HCT116 (cell line): ENCODE measurements at regions not wholly inside any gene's neighbourhood (a gene's known extent, or its start where the extent isn't known, plus 50 kb on each side); places are given as distances from the start of the nearest gene placed in this dataset.

Source experiments
- ATAC-seq: fragments of 200-7000 bp; cut with Tn5 transposase; 2 replicates; pipeline ENCODE4 v1.9.1; 2020; ENCODE audit warnings: mild to moderate bottlenecking, moderate library complexity
- BruUV-seq: library from RNA; stranded (reverse); fragments of 400-500 nt; replicated peaks from 2 replicates; lab custom pipeline; 2021; lab: Mats Ljungman, UMichigan
- CTCF ChIA-PET: fragments of 300-600 bp; sonication (Branson Sonifier 250); formaldehyde crosslinking; loops from one replicate; lab custom pipeline; 2021; ENCODE audit warnings: antibody characterized with exemption; lab: Charles Lee
- POLR2A ChIA-PET: fragments of 300-600, 350-600 bp; sonication (Branson Sonifier 250); formaldehyde crosslinking; loops from one replicate; lab custom pipeline; 2021; ENCODE audit warnings: antibody characterized with exemption; lab: Charles Lee
- RAD21 ChIA-PET, 2 experiments: fragments of 300-600 bp; sonication (Branson Sonifier 250); formaldehyde crosslinking; loops; one replicate each; lab custom pipeline; 2023; ENCODE audit warnings: low total read pairs in 2 of 2; ENCODE audit not compliant: uncharacterized antibody in 2 of 2, unreplicated experiment in 2 of 2, low non-redundant PET in 1 of 2; lab: Charles Lee
- DNase-seq: peaks from one replicate; pipeline ENCODE4 v3.0.0-alpha.2; 2010; ENCODE audit warnings: low read depth, low spot score
- H2AFZ ChIP-seq: fragments of 200-600 bp; shearing (Covaris generic), sonication (generic); 2 replicates; pipeline ENCODE4 v1.6.1; 2017; ENCODE audit warnings: low read depth, mixed run types, mixed read lengths, antibody characterized with exemption, low read length; ENCODE audit not compliant: poor library complexity, severe bottlenecking
- H3K27ac ChIP-seq: 2 replicates; pipeline ENCODE4 v1.5.1; 2012; ENCODE audit warnings: low read depth, low read length
- H3K27me3 ChIP-seq: fragments of 200-600 bp; sonication (generic); 2 replicates; pipeline ENCODE4 v1.6.1; 2016; ENCODE audit warnings: mixed run types, low read length, mixed read lengths; ENCODE audit not compliant: insufficient read depth
- H3K36me3 ChIP-seq, 2 experiments: fragments of 200-500 bp in 1 of 2; fragments of 200-600 bp in 1 of 2; sonication (Bioruptor generic) in 1 of 2; sonication (generic) in 1 of 2; 2 replicates each; pipeline versions ENCODE4 v1.5.1 to v1.6.1; 2014 to 2016; ENCODE audit warnings: low read length in 2 of 2, inconsistent platforms in 1 of 2, mixed read lengths in 1 of 2, mixed run types in 1 of 2; ENCODE audit not compliant: insufficient read depth in 2 of 2, control insufficient read depth in 1 of 2
- H3K4me1 ChIP-seq, 2 experiments: fragments of 200-600 bp in 1 of 2; sonication (generic) in 1 of 2; 2 replicates each; pipeline versions ENCODE4 v1.5.1 to v1.6.1; 2012 to 2017; ENCODE audit warnings: low read length in 2 of 2, inconsistent platforms in 1 of 2, mild to moderate bottlenecking in 1 of 2, mixed read lengths in 1 of 2, mixed run types in 1 of 2, moderate library complexity in 1 of 2; ENCODE audit not compliant: insufficient read depth in 2 of 2, control insufficient read depth in 1 of 2
- H3K4me2 ChIP-seq: fragments of 200-600 bp; sonication (generic); 2 replicates; pipeline ENCODE4 v1.6.1; 2017; ENCODE audit warnings: mixed run types, low read length, mixed read lengths
- H3K4me3 ChIP-seq, 2 experiments: fragments of 200-600 bp in 1 of 2; sonication (generic) in 1 of 2; replicated peaks in 1 of 2; 2 replicates each; pipeline ENCODE4 v1.5.1; 2011 to 2016; ENCODE audit warnings: low read length in 2 of 2, control low read depth in 1 of 2, low read depth in 1 of 2, mild to moderate bottlenecking in 1 of 2, mixed read lengths in 1 of 2, mixed run types in 1 of 2
- H3K79me2 ChIP-seq: fragments of 200-600 bp; sonication (generic); 2 replicates; pipeline ENCODE4 v1.6.1; 2017; ENCODE audit warnings: mild to moderate bottlenecking, mixed run types, low read length, moderate library complexity, mixed read lengths; ENCODE audit not compliant: insufficient read depth
- H3K9ac ChIP-seq: fragments of 200-600 bp; sonication (generic); 2 replicates; pipeline ENCODE4 v1.6.1; 2016; ENCODE audit warnings: low read length, mixed read lengths
- H3K9me2 ChIP-seq: fragments of 200-600 bp; sonication (generic), shearing (Covaris generic); 2 replicates; pipeline ENCODE4 v1.6.1; 2017; ENCODE audit warnings: mixed run types, mild to moderate bottlenecking, moderate library complexity; ENCODE audit not compliant: insufficient read depth
- H3K9me3 ChIP-seq, 2 experiments: fragments of 200-500 bp in 1 of 2; fragments of 200-600 bp in 1 of 2; sonication (Bioruptor generic) in 1 of 2; sonication (generic) in 1 of 2; 2 replicates each; pipeline ENCODE4 v1.6.1; 2014 to 2017; ENCODE audit warnings: low read length in 2 of 2, mixed read lengths in 2 of 2, inconsistent platforms in 1 of 2, low read depth in 1 of 2, mild to moderate bottlenecking in 1 of 2, mixed run types in 1 of 2, moderate library complexity in 1 of 2; ENCODE audit not compliant: control insufficient read depth in 1 of 2, insufficient read depth in 1 of 2
- H4K20me1 ChIP-seq: fragments of 200-600 bp; sonication (generic), shearing (Covaris generic); 2 replicates; pipeline ENCODE4 v1.6.1; 2017; ENCODE audit warnings: mixed run types, mild to moderate bottlenecking, moderate library complexity; ENCODE audit not compliant: insufficient read depth
- CEBPB ChIP-seq: IDR thresholded peaks from 2 replicates; pipeline ENCODE4 v1.6.1; 2012; ENCODE audit warnings: low read depth
- EGR1 ChIP-seq: IDR thresholded peaks from 2 replicates; pipeline ENCODE4 v1.6.1; 2012; ENCODE audit warnings: low read depth
- ELF1 ChIP-seq: IDR thresholded peaks from 2 replicates; pipeline ENCODE4 v1.6.1; 2012; ENCODE audit warnings: low read depth, borderline replicate concordance
- FOSL1 ChIP-seq: IDR thresholded peaks from 2 replicates; pipeline ENCODE4 v1.6.1; 2012; ENCODE audit warnings: low read depth
- JUND ChIP-seq: IDR thresholded peaks from 2 replicates; pipeline ENCODE4 v1.6.1; 2012
- POLR2AphosphoS5 ChIP-seq: IDR thresholded peaks from 2 replicates; pipeline ENCODE4 v1.6.1; 2011; ENCODE audit warnings: mild to moderate bottlenecking, low read depth, low read length, moderate library complexity
- RAD21 ChIP-seq: IDR thresholded peaks from 2 replicates; pipeline ENCODE4 v1.6.1; 2012; ENCODE audit warnings: low read depth, mild to moderate bottlenecking
- SIN3A ChIP-seq: IDR thresholded peaks from 2 replicates; pipeline ENCODE4 v1.6.1; 2012; ENCODE audit warnings: low read depth
- SP1 ChIP-seq: IDR thresholded peaks from 2 replicates; pipeline ENCODE4 v1.6.1; 2012; ENCODE audit warnings: low read depth
- SRF ChIP-seq: IDR thresholded peaks from 2 replicates; pipeline ENCODE4 v1.6.1; 2012; ENCODE audit warnings: low read depth
- YY1 ChIP-seq: IDR thresholded peaks from 2 replicates; pipeline ENCODE4 v1.6.1; 2011; ENCODE audit warnings: low read length, low read depth, moderate library complexity, mild to moderate bottlenecking; ENCODE audit not compliant: insufficient replicate concordance; ENCODE audit errors: extremely low read depth
- intact Hi-C: fragments of 100-400 bp; cut with micrococcal nuclease; formaldehyde crosslinking; loops from 2 replicates; pipeline ENCODE4 v1.10.0; 2022
- TF ChIP-seq, protein P1 (sequence below): IDR thresholded peaks from 2 replicates; pipeline ENCODE4 v1.6.1; 2011; ENCODE audit warnings: mild to moderate bottlenecking, low read length, moderate library complexity; ENCODE audit not compliant: insufficient replicate concordance; ENCODE audit errors: extremely low read depth
- TF ChIP-seq, protein P2 (sequence below), 3 experiments: fragments of 200-600 bp in 1 of 3; sonication (generic) in 1 of 3; IDR thresholded peaks in 2 of 3; conservative IDR thresholded peaks in 1 of 3; 2 replicates each; pipeline ENCODE4 v1.5.1; 2012 to 2017; ENCODE audit warnings: low read depth in 2 of 3, low read length in 2 of 3, antibody characterized with exemption in 1 of 3, borderline replicate concordance in 1 of 3, control low read depth in 1 of 3, mild to moderate bottlenecking in 1 of 3, mixed read lengths in 1 of 3, mixed run types in 1 of 3, moderate library complexity in 1 of 3; ENCODE audit not compliant: insufficient read depth in 1 of 3

DNA sequence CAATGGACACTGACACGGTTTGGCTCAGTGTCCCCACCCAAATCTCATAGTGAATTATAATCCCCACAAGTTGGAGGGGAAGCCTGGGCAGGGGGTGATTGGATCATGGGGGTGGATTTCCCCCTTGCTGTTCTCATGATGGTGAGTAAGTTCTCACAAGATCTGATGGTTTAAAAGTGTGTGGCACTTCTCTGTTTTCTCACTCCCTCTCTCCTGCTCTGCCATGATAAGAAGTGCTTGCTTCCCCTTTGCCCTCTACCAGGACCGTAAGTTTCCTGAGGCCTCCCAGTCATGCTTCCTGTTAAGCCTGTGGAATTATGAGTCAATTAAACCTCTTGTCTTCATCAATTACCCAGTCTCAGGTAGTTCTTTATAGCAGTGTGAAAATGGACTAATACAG is 115.8 kb upstream of the KIF2A start:
- ChIA-PET POLR2A (no interaction called here), RAD21 (no interaction called here), CTCF (no interaction called here)
- no peaks in the 10 kb centered on the region for H4K20me1 ChIP-seq
- no peaks in the 10 kb centered on the region for H3K79me2 ChIP-seq
- no peak overlapping the region for H3K27ac ChIP-seq
- DNase-seq (no peak), ATAC-seq (no peak)
- no peaks in the 10 kb centered on the region for H3K4me1 ChIP-seq
- intact Hi-C loops, result no loop called here
- no peaks in the 10 kb centered on the region for H3K9me2 ChIP-seq
- no TSS peak for BruUV-seq
- H3K4me2 ChIP-seq, result no peak overlapping the region
- H3K9ac ChIP-seq, result no peak overlapping the region
- no peak for TF ChIP-seq POLR2AphosphoS5
- TF ChIP-seq ELF1, result no peak
- no peak for TF ChIP-seq JUND
- TF ChIP-seq, protein P1, sequence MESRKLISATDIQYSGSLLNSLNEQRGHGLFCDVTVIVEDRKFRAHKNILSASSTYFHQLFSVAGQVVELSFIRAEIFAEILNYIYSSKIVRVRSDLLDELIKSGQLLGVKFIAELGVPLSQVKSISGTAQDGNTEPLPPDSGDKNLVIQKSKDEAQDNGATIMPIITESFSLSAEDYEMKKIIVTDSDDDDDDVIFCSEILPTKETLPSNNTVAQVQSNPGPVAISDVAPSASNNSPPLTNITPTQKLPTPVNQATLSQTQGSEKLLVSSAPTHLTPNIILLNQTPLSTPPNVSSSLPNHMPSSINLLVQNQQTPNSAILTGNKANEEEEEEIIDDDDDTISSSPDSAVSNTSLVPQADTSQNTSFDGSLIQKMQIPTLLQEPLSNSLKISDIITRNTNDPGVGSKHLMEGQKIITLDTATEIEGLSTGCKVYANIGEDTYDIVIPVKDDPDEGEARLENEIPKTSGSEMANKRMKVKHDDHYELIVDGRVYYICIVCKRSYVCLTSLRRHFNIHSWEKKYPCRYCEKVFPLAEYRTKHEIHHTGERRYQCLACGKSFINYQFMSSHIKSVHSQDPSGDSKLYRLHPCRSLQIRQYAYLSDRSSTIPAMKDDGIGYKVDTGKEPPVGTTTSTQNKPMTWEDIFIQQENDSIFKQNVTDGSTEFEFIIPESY, result no peak
- TF ChIP-seq CEBPB, result no peak
- TF ChIP-seq SP1, result no peak
- no peak for TF ChIP-seq FOSL1
- TF ChIP-seq YY1, result no peak
- TF ChIP-seq SRF, result no peak
- TF ChIP-seq, protein P2, sequence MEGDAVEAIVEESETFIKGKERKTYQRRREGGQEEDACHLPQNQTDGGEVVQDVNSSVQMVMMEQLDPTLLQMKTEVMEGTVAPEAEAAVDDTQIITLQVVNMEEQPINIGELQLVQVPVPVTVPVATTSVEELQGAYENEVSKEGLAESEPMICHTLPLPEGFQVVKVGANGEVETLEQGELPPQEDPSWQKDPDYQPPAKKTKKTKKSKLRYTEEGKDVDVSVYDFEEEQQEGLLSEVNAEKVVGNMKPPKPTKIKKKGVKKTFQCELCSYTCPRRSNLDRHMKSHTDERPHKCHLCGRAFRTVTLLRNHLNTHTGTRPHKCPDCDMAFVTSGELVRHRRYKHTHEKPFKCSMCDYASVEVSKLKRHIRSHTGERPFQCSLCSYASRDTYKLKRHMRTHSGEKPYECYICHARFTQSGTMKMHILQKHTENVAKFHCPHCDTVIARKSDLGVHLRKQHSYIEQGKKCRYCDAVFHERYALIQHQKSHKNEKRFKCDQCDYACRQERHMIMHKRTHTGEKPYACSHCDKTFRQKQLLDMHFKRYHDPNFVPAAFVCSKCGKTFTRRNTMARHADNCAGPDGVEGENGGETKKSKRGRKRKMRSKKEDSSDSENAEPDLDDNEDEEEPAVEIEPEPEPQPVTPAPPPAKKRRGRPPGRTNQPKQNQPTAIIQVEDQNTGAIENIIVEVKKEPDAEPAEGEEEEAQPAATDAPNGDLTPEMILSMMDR (IDR thresholded peaks at IDR 0.05 in 2 of 3, conservative IDR thresholded peaks at IDR 0.05 in 1 of 3; ENCODE audit: borderline replicate concordance in 1 of 3, insufficient read depth in 1 of 3, low read depth in 2 of 3, low read length in 2 of 3), result no peak
- no peak for TF ChIP-seq SIN3A
- TF ChIP-seq RAD21, result no peak
- no peak for TF ChIP-seq EGR1
- H3K4me3 ChIP-seq, result no peak overlapping the region
- H2AFZ ChIP-seq, result no peak overlapping the region
- H3K27me3 ChIP-seq, result 0 out of 2 replicates have a peak, but pooled peaks cover 7% of the 10 kb centered on the region
- H3K36me3 ChIP-seq, result no peaks in the 10 kb centered on the region
- no peaks in the 10 kb centered on the region; a peak in 1 of 4 replicates for H3K9me3 ChIP-seq
